Esophagus muscularis mucosa (tissue), 4 donors: ENCODE measurements at regions not wholly inside any gene's neighbourhood (a gene's known extent, or its start where the extent isn't known, plus 50 kb on each side); places are given as distances from the start of the nearest gene placed in this dataset.

Experiments
- DNase-seq: peaks from one replicate; pipeline ENCODE4 v3.0.0-alpha.2; 2017; ENCODE audit errors: extremely low spot score
- H3K27ac ChIP-seq, 4 donors: fragments of 200-600 bp; sonication (generic); replicated peaks in 1 of 4; 1 replicate in 3 of 4; 2 replicates in 1 of 4; pipeline ENCODE4 v1.5.1; 2016 to 2019; ENCODE audit warnings: mild to moderate bottlenecking in 1 of 4
- H3K27me3 ChIP-seq, 4 donors: fragments of 200-600 bp; sonication (generic); one replicate each; pipeline versions ENCODE4 v1.5.1 to v1.6.0; 2016 to 2019
- H3K36me3 ChIP-seq, 4 donors: fragments of 200-600 bp; sonication (generic); one replicate each; pipeline ENCODE4 v1.5.1; 2016 to 2019
- H3K4me1 ChIP-seq, 4 donors: fragments of 200-600 bp; sonication (generic); one replicate each; pipeline ENCODE4 v1.5.1; 2016 to 2019
- H3K4me3 ChIP-seq, 4 donors: fragments of 200-600 bp; sonication (generic); 1 replicate in 2 of 4; 2 replicates in 2 of 4; pipeline ENCODE4 v1.5.1; 2016 to 2019; ENCODE audit warnings: mild to moderate bottlenecking in 4 of 4, moderate library complexity in 1 of 4
- H3K9me3 ChIP-seq, 4 donors: fragments of 200-600 bp; sonication (generic); 1 replicate in 3 of 4; 2 replicates in 1 of 4; pipeline ENCODE4 v1.5.1; 2016 to 2019
- EP300 ChIP-seq: sonication (generic); formaldehyde crosslinking; IDR thresholded peaks from one replicate; pipeline ENCODE4 v1.6.1; 2017; ENCODE audit warnings: antibody characterized with exemption
- POLR2A ChIP-seq: fragments of 450-650 bp; IDR thresholded peaks from one replicate; pipeline ENCODE4 v1.6.1; 2017; ENCODE audit warnings: antibody characterized with exemption, moderate library complexity, mild to moderate bottlenecking, low read depth
- POLR2AphosphoS5 ChIP-seq, 2 donors: sonication (generic); formaldehyde crosslinking; IDR thresholded peaks; one replicate each; pipeline ENCODE4 v1.6.1; 2017; ENCODE audit warnings: antibody characterized with exemption in 2 of 2
- WGBS: methylation state at CpG from one replicate; pipeline ENCODE4 v1.1.5; 2018; 5-methylcytosine and 5-hydroxymethylcytosine counted together
- intact Hi-C: fragments of 100-400 bp; cut with DNase I; formaldehyde crosslinking; loops from one replicate; pipeline ENCODE4 v1.15.1; 2023
- TF ChIP-seq, protein P1 (sequence below), 3 experiments: fragments of 200-600 bp in 2 of 3; fragments of 450-650 bp in 1 of 3; sonication (generic) in 2 of 3; IDR thresholded peaks; one replicate each; pipeline ENCODE4 v1.5.1; 2017 to 2019; ENCODE audit warnings: antibody characterized with exemption in 3 of 3, mild to moderate bottlenecking in 2 of 3, moderate library complexity in 1 of 3

DNA sequence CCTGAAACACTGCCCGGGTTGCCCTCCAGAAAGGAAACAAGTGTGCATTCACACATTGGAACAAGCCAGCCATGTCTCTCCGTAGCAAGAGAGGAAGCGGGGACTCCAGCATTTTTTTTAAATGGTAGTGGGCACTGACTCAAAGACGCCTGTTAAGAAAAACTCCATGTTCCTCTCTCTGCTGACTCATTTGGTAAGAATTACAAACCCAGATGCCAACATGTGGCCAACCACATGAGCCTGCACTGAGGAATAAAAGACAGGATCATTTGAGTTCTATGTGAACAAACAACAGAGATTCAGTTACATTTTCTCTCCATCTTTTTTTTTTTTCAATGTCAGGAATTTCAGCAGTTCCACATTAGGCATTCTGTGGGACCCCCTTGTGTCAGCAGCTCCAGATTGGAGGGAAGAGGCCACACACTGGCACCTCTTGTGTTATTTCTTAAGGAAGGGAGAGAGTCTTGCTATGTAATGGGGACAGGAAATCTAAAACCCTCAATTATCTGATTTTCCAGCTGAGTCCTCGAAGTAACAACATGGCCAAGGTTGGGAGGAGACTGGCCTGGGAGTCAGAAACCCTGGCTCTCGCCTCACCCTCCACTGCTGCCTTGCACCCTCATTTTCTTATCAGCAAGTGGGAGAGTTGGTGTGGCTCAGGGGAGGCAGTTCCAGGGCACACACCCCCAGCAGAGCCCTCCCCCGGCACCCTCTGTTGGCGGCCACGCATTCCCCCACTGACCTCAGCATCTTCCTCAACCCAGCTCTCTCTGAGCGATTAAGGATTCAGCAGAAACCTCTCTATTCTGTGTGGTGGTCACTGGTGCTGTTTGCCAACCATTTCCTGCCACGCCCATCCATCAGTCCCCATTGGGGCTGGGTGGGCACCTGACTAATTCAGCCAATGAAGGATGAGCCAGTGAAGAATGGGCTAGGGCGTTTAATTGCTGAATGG, 173.0 kb downstream of the FOXL1 start:
- Histone ChIP-seq H3K36me3 (no peaks in the 10 kb centered on the region), H3K9me3 (no peaks in the 10 kb centered on the region), H3K4me1 (peaks cover 0 to 14% (median 6%) of the 10 kb centered on the region in 4 donors), H3K4me3 (no peak overlapping the region), H3K27me3 (peaks cover 0 to 31% (median 0%) of the 10 kb centered on the region in 4 donors), H3K27ac (peak overlapping the region in 2 of 4 donors; percentile 44 to 48)
- intact Hi-C loops = no loop called here
- 72% methylated on average over 12 of the region's 12 CpGs for WGBS
- TF ChIP-seq POLR2AphosphoS5 (IDR thresholded peaks at IDR 0.05) (peak in 1 of 2 donors; percentile 6), POLR2A (no peak)
- no peak for DNase-seq

DNA sequence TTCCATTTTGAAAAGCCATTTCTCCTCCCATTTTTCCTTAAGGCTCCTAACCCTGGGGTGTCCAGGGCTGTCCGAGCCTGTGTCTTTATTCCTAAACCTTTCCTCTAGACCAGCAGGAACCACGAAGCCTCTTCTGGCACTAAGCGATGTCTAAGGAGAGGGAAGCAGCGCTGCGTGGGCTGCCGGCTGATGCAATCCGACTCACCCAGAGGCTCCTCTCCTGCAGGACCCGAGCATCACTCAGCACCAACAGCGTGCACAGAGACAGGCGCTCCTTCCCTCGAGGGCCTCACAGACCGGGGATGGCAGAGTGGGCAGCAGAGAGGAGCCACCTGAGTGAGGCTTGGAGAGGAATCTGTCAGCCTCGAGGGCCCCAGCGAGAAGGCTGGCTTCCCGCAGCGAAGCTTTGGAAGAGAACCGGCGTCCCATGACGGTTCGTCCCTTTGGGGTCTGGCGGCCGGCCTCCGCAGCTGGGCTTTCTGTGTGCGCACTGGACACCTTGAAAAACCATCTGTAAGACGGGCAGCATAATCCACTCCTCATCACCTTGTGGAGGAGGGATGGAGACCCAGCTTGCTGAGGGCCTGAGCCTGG, 174.3 kb downstream of the FOXL1 start:
- no peaks in the 10 kb centered on the region for H3K9me3 ChIP-seq
- H3K27me3 ChIP-seq = peaks cover 0 to 44% (median 6%) of the 10 kb centered on the region in 4 donors
- DNase-seq = no peak
- WGBS = 79% methylated on average over 11 of the region's 25 CpGs
- peaks cover 0 to 14% (median 6%) of the 10 kb centered on the region in 4 donors for H3K4me1 ChIP-seq
- no peak overlapping the region for H3K4me3 ChIP-seq
- TF ChIP-seq EP300 (no peak), POLR2AphosphoS5 (IDR thresholded peaks at IDR 0.05) (no peak), POLR2A (no peak)
- TF ChIP-seq, protein P1, sequence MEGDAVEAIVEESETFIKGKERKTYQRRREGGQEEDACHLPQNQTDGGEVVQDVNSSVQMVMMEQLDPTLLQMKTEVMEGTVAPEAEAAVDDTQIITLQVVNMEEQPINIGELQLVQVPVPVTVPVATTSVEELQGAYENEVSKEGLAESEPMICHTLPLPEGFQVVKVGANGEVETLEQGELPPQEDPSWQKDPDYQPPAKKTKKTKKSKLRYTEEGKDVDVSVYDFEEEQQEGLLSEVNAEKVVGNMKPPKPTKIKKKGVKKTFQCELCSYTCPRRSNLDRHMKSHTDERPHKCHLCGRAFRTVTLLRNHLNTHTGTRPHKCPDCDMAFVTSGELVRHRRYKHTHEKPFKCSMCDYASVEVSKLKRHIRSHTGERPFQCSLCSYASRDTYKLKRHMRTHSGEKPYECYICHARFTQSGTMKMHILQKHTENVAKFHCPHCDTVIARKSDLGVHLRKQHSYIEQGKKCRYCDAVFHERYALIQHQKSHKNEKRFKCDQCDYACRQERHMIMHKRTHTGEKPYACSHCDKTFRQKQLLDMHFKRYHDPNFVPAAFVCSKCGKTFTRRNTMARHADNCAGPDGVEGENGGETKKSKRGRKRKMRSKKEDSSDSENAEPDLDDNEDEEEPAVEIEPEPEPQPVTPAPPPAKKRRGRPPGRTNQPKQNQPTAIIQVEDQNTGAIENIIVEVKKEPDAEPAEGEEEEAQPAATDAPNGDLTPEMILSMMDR (IDR thresholded peaks at IDR 0.05) = no peak
- H3K36me3 ChIP-seq = no peaks in the 10 kb centered on the region
- intact Hi-C loops = no loop called here
- no peak overlapping the region for H3K27ac ChIP-seq

DNA sequence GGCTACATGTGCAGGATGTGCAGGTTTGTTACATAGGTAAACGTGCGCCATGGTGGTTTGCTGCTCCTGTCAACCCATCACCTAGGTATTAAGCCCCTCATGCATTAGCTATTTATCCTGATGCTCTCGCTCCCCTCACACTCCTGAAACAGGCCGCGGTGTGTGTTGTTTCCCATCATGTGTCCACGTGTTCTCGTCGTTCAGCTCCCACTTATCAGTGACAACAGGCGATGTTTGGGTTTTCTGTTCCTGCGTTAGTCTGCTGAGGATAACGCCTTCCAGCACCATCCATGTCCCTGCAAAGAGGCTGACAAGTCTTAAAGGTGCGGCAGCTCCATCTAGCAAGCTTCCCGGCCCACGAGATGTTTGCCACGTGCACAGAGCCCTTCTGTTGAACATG, 175.1 kb downstream of the FOXL1 start:
- no peak for TF ChIP-seq POLR2AphosphoS5 (IDR thresholded peaks at IDR 0.05)
- TF ChIP-seq EP300 = no peak
- TF ChIP-seq POLR2A = no peak
- TF ChIP-seq, protein P1 (IDR thresholded peaks at IDR 0.05) = no peak
- Histone ChIP-seq H3K4me3 (no peak overlapping the region), H3K9me3 (no peaks in the 10 kb centered on the region), H3K27me3 (peaks cover 0 to 51% (median 6%) of the 10 kb centered on the region in 4 donors), H3K27ac (no peak overlapping the region), H3K4me1 (peaks cover 0 to 14% (median 6%) of the 10 kb centered on the region in 4 donors), H3K36me3 (no peaks in the 10 kb centered on the region)
- WGBS = 68% methylated on average over 15 of the region's 15 CpGs
- intact Hi-C loops = no loop called here
- DNase-seq = no peak

DNA sequence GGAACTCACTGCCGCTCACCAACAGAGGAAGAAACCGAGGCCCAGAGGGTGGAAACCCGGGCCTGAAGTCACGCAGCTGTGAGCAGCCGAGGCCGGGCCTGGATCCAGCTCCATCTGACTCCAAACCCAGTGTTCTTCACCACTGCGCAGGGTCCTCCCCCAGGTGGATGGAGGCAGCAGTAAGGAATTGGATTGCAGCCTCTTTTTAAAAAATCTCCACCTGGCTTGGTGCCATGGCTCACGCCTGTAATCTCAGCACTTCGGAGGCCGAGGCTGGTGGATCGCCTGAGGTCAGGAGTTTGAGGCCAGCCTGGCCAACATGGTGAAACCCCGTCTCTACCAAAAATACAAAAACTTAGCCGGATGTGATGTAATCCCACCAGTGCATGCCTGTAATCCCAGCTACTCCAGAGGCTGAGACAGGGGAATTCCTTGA, 177.2 kb downstream of the FOXL1 start:
- Histone ChIP-seq H3K27ac (no peak overlapping the region), H3K27me3 (peaks cover 0 to 63% (median 13%) of the 10 kb centered on the region in 4 donors), H3K36me3 (no peaks in the 10 kb centered on the region), H3K4me1 (peaks cover 0 to 12% (median 6%) of the 10 kb centered on the region in 4 donors), H3K9me3 (no peaks in the 10 kb centered on the region), H3K4me3 (no peak overlapping the region)
- TF ChIP-seq POLR2AphosphoS5 (IDR thresholded peaks at IDR 0.05) = no peak
- TF ChIP-seq, protein P1 (IDR thresholded peaks at IDR 0.05) = no peak
- TF ChIP-seq POLR2A = no peak
- TF ChIP-seq EP300 = no peak
- DNase-seq = no peak
- intact Hi-C loops = no loop called here
- 58% methylated on average over 10 of the region's 13 CpGs for WGBS
